ENCODE measurements at regions not wholly inside any gene's neighbourhood (a gene's known extent, or its start where the extent isn't known, plus 50 kb on each side); places are given as distances from the start of the nearest gene placed in this dataset.

DNA sequence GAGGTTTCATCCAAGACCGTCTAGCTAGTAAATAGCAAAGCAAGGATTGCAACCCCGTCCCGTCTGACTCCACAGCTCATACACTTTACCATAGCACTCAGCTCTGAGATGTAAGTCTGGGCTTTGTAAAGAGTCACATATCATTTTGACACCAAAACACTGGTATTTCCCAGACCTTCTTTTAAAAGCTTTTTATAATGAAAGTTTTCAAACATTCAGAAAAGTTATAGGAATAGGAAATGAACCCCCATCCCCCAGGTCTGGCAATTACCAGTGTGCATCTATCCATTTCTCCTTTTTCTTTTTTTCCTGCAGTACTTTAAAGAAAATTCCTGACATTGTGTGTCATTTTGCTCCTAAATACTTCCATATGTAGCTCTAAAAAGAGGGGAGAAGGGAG lies 183.6 kb upstream of the CCND2 start:
- intact Hi-C loops (cut with DNase I): no loop called here
- TF ChIP-seq POLR2A (IDR thresholded peaks at IDR 0.05) (no peak), CTCF (IDR thresholded peaks at IDR 0.05) (no peak)
- no peak for DNase-seq
- H3K9me3 ChIP-seq (replicated peaks in 1 of 3): no peaks in the 10 kb centered on the region
- 81 to 94% (median 86%) methylated on average over 3 of the region's 3 CpGs for WGBS, 4 donors
- H3K36me3 ChIP-seq (replicated peaks in 1 of 2): no peaks in the 10 kb centered on the region
- no peaks in the 10 kb centered on the region for H3K27me3 ChIP-seq
- no peak overlapping the region for H3K27ac ChIP-seq
- no peaks in the 10 kb centered on the region for H3K4me1 ChIP-seq (replicated peaks in 1 of 2)
- no peak overlapping the region for H3K4me3 ChIP-seq

DNA sequence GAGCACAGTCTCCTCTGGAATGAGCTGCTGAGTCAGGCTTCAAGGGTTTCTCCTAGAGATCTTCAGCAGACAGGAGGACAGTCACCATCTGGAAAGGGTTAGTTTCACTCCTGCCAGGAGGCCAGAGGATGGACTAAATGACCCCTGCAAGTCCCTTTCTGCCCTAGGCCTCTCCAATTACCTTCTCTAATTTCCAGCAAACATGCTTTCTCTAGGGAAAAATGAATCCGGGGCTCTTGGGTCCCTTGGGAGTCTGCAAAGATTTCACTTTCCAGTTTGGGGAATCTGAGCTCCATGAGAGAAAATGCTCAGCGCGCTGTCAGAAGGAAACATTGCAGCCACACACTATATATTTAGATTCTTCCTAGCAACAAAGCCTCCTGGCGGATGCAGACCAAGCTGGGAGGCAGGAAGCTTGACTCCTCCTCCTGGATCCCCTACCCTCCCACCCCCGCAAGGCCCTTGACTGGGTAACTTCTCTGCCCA lies 184.4 kb upstream of the CCND2 start:
- no peak overlapping the region for H3K4me3 ChIP-seq
- no peak overlapping the region for H3K27ac ChIP-seq
- no peaks in the 10 kb centered on the region for H3K4me1 ChIP-seq (replicated peaks in 1 of 2)
- WGBS, 4 donors: 73 to 84% (median 82%) methylated on average over 4 to 5 of the region's 5 CpGs
- TF ChIP-seq POLR2A (IDR thresholded peaks at IDR 0.05) (no peak), CTCF (IDR thresholded peaks at IDR 0.05) (no peak)
- intact Hi-C loops (cut with DNase I): no loop called here
- no peaks in the 10 kb centered on the region for H3K9me3 ChIP-seq (replicated peaks in 1 of 3)
- no peaks in the 10 kb centered on the region for H3K36me3 ChIP-seq (replicated peaks in 1 of 2)
- H3K27me3 ChIP-seq: no peaks in the 10 kb centered on the region
- DNase-seq: no peak

DNA sequence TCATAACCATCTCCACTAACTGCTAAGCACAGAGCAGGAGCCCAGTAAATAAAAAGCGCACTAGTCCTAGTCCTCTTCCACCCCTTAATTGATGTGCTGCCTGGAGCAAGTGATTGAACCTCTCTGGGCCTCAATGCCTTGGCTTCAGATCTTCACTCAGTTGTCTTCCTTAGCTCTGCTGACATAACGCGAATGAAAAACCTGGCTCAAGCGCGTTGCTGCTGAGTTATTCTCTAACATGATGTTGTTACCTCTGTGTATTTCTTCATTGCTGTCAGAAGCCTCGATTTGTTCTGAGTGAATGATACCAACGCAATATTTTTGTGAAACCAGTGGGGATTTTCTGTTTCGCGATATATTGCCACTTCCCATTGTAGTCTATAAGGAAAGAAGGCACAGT lies 185.1 kb upstream of the CCND2 start:
- Histone ChIP-seq H3K9me3 (replicated peaks in 1 of 3) (no peaks in the 10 kb centered on the region), H3K27ac (no peak overlapping the region), H3K36me3 (replicated peaks in 1 of 2) (no peaks in the 10 kb centered on the region), H3K4me1 (replicated peaks in 1 of 2) (no peaks in the 10 kb centered on the region), H3K4me3 (no peak overlapping the region), H3K27me3 (no peaks in the 10 kb centered on the region)
- intact Hi-C loops (cut with DNase I): no loop called here
- WGBS, 4 donors: 89 to 95% (median 92%) methylated on average over 9 of the region's 9 CpGs
- no peak for DNase-seq
- no peak for TF ChIP-seq CTCF (IDR thresholded peaks at IDR 0.05)
- no peak for TF ChIP-seq POLR2A (IDR thresholded peaks at IDR 0.05)

GRCh38 chr12:4086481-4086880 lies 187.1 kb upstream of the CCND2 start:
- Histone ChIP-seq H3K9me3 (replicated peaks in 1 of 3) (no peaks in the 10 kb centered on the region), H3K36me3 (replicated peaks in 1 of 2) (no peaks in the 10 kb centered on the region), H3K4me1 (replicated peaks in 1 of 2) (no peaks in the 10 kb centered on the region), H3K27me3 (no peaks in the 10 kb centered on the region), H3K27ac (no peak overlapping the region), H3K4me3 (no peak overlapping the region)
- DNase-seq: no peak
- 64 to 89% (median 66%) methylated on average over 1 of the region's 1 CpG for WGBS, 4 donors
- TF ChIP-seq POLR2A (IDR thresholded peaks at IDR 0.05) (no peak), CTCF (IDR thresholded peaks at IDR 0.05) (no peak)
- intact Hi-C loops (cut with DNase I): no loop called here
